HCT116 (cell line): ENCODE measurements at regions not wholly inside any gene's neighbourhood (a gene's known extent, or its start where the extent isn't known, plus 50 kb on each side); places are given as distances from the start of the nearest gene placed in this dataset.

ENCODE experiments used
- ATAC-seq: fragments of 200-7000 bp; cut with Tn5 transposase; 2 replicates; pipeline ENCODE4 v1.9.1; 2020; ENCODE audit warnings: mild to moderate bottlenecking, moderate library complexity
- BruUV-seq: library from RNA; stranded (reverse); fragments of 400-500 nt; replicated peaks from 2 replicates; lab custom pipeline; 2021; lab: Mats Ljungman, UMichigan
- CTCF ChIA-PET: fragments of 300-600 bp; sonication (Branson Sonifier 250); formaldehyde crosslinking; loops from one replicate; lab custom pipeline; 2021; ENCODE audit warnings: antibody characterized with exemption; lab: Charles Lee
- POLR2A ChIA-PET: fragments of 300-600, 350-600 bp; sonication (Branson Sonifier 250); formaldehyde crosslinking; loops from one replicate; lab custom pipeline; 2021; ENCODE audit warnings: antibody characterized with exemption; lab: Charles Lee
- RAD21 ChIA-PET, 2 experiments: fragments of 300-600 bp; sonication (Branson Sonifier 250); formaldehyde crosslinking; loops; one replicate each; lab custom pipeline; 2023; ENCODE audit warnings: low total read pairs in 2 of 2; ENCODE audit not compliant: uncharacterized antibody in 2 of 2, unreplicated experiment in 2 of 2, low non-redundant PET in 1 of 2; lab: Charles Lee
- DNase-seq: peaks from one replicate; pipeline ENCODE4 v3.0.0-alpha.2; 2010; ENCODE audit warnings: low read depth, low spot score
- H2AFZ ChIP-seq: fragments of 200-600 bp; shearing (Covaris generic), sonication (generic); 2 replicates; pipeline ENCODE4 v1.6.1; 2017; ENCODE audit warnings: low read depth, mixed run types, mixed read lengths, antibody characterized with exemption, low read length; ENCODE audit not compliant: poor library complexity, severe bottlenecking
- H3K27ac ChIP-seq: 2 replicates; pipeline ENCODE4 v1.5.1; 2012; ENCODE audit warnings: low read depth, low read length
- H3K27me3 ChIP-seq: fragments of 200-600 bp; sonication (generic); 2 replicates; pipeline ENCODE4 v1.6.1; 2016; ENCODE audit warnings: mixed run types, low read length, mixed read lengths; ENCODE audit not compliant: insufficient read depth
- H3K36me3 ChIP-seq, 2 experiments: fragments of 200-500 bp in 1 of 2; fragments of 200-600 bp in 1 of 2; sonication (Bioruptor generic) in 1 of 2; sonication (generic) in 1 of 2; 2 replicates each; pipeline versions ENCODE4 v1.5.1 to v1.6.1; 2014 to 2016; ENCODE audit warnings: low read length in 2 of 2, inconsistent platforms in 1 of 2, mixed read lengths in 1 of 2, mixed run types in 1 of 2; ENCODE audit not compliant: insufficient read depth in 2 of 2, control insufficient read depth in 1 of 2
- H3K4me1 ChIP-seq, 2 experiments: fragments of 200-600 bp in 1 of 2; sonication (generic) in 1 of 2; 2 replicates each; pipeline versions ENCODE4 v1.5.1 to v1.6.1; 2012 to 2017; ENCODE audit warnings: low read length in 2 of 2, inconsistent platforms in 1 of 2, mild to moderate bottlenecking in 1 of 2, mixed read lengths in 1 of 2, mixed run types in 1 of 2, moderate library complexity in 1 of 2; ENCODE audit not compliant: insufficient read depth in 2 of 2, control insufficient read depth in 1 of 2
- H3K4me2 ChIP-seq: fragments of 200-600 bp; sonication (generic); 2 replicates; pipeline ENCODE4 v1.6.1; 2017; ENCODE audit warnings: mixed run types, low read length, mixed read lengths
- H3K4me3 ChIP-seq, 2 experiments: fragments of 200-600 bp in 1 of 2; sonication (generic) in 1 of 2; replicated peaks in 1 of 2; 2 replicates each; pipeline ENCODE4 v1.5.1; 2011 to 2016; ENCODE audit warnings: low read length in 2 of 2, control low read depth in 1 of 2, low read depth in 1 of 2, mild to moderate bottlenecking in 1 of 2, mixed read lengths in 1 of 2, mixed run types in 1 of 2
- H3K79me2 ChIP-seq: fragments of 200-600 bp; sonication (generic); 2 replicates; pipeline ENCODE4 v1.6.1; 2017; ENCODE audit warnings: mild to moderate bottlenecking, mixed run types, low read length, moderate library complexity, mixed read lengths; ENCODE audit not compliant: insufficient read depth
- H3K9ac ChIP-seq: fragments of 200-600 bp; sonication (generic); 2 replicates; pipeline ENCODE4 v1.6.1; 2016; ENCODE audit warnings: low read length, mixed read lengths
- H3K9me2 ChIP-seq: fragments of 200-600 bp; sonication (generic), shearing (Covaris generic); 2 replicates; pipeline ENCODE4 v1.6.1; 2017; ENCODE audit warnings: mixed run types, mild to moderate bottlenecking, moderate library complexity; ENCODE audit not compliant: insufficient read depth
- H3K9me3 ChIP-seq, 2 experiments: fragments of 200-500 bp in 1 of 2; fragments of 200-600 bp in 1 of 2; sonication (Bioruptor generic) in 1 of 2; sonication (generic) in 1 of 2; 2 replicates each; pipeline ENCODE4 v1.6.1; 2014 to 2017; ENCODE audit warnings: low read length in 2 of 2, mixed read lengths in 2 of 2, inconsistent platforms in 1 of 2, low read depth in 1 of 2, mild to moderate bottlenecking in 1 of 2, mixed run types in 1 of 2, moderate library complexity in 1 of 2; ENCODE audit not compliant: control insufficient read depth in 1 of 2, insufficient read depth in 1 of 2
- H4K20me1 ChIP-seq: fragments of 200-600 bp; sonication (generic), shearing (Covaris generic); 2 replicates; pipeline ENCODE4 v1.6.1; 2017; ENCODE audit warnings: mixed run types, mild to moderate bottlenecking, moderate library complexity; ENCODE audit not compliant: insufficient read depth
- ATF3 ChIP-seq: IDR thresholded peaks from 2 replicates; pipeline ENCODE4 v1.6.1; 2012
- CBX3 ChIP-seq: IDR thresholded peaks from 2 replicates; pipeline ENCODE4 v1.6.1; 2012; ENCODE audit warnings: low read depth
- CEBPB ChIP-seq: IDR thresholded peaks from 2 replicates; pipeline ENCODE4 v1.6.1; 2012; ENCODE audit warnings: low read depth
- CTCF ChIP-seq, 3 experiments: fragments of 200-600 bp in 1 of 3; sonication (generic) in 1 of 3; IDR thresholded peaks in 2 of 3; conservative IDR thresholded peaks in 1 of 3; 2 replicates each; pipeline ENCODE4 v1.5.1; 2012 to 2017; ENCODE audit warnings: low read depth in 2 of 3, low read length in 2 of 3, antibody characterized with exemption in 1 of 3, borderline replicate concordance in 1 of 3, control low read depth in 1 of 3, mild to moderate bottlenecking in 1 of 3, mixed read lengths in 1 of 3, mixed run types in 1 of 3, moderate library complexity in 1 of 3; ENCODE audit not compliant: insufficient read depth in 1 of 3
- EZH2 ChIP-seq: fragments of 200-600 bp; sonication (generic); IDR thresholded peaks from 2 replicates; pipeline ENCODE4 v1.6.1; 2017; ENCODE audit warnings: antibody characterized with exemption, mixed run types
- EZH2phosphoT487 ChIP-seq: fragments of 200-600 bp; IDR thresholded peaks from 2 replicates; pipeline ENCODE4 v1.6.1; 2018; ENCODE audit warnings: antibody characterized with exemption, borderline replicate concordance
- FOSL1 ChIP-seq: IDR thresholded peaks from 2 replicates; pipeline ENCODE4 v1.6.1; 2012; ENCODE audit warnings: low read depth
- JUND ChIP-seq: IDR thresholded peaks from 2 replicates; pipeline ENCODE4 v1.6.1; 2012
- POLR2A ChIP-seq: IDR thresholded peaks from 2 replicates; pipeline ENCODE4 v1.7.0; 2011; ENCODE audit warnings: borderline replicate concordance; ENCODE audit not compliant: insufficient read depth, insufficient read length; ENCODE audit errors: extremely low read depth
- RAD21 ChIP-seq: IDR thresholded peaks from 2 replicates; pipeline ENCODE4 v1.6.1; 2012; ENCODE audit warnings: low read depth, mild to moderate bottlenecking
- REST ChIP-seq: IDR thresholded peaks from 2 replicates; pipeline ENCODE4 v1.6.1; 2012; ENCODE audit warnings: low read depth
- SIN3A ChIP-seq: IDR thresholded peaks from 2 replicates; pipeline ENCODE4 v1.6.1; 2012; ENCODE audit warnings: low read depth
- SP1 ChIP-seq: IDR thresholded peaks from 2 replicates; pipeline ENCODE4 v1.6.1; 2012; ENCODE audit warnings: low read depth
- SRF ChIP-seq: IDR thresholded peaks from 2 replicates; pipeline ENCODE4 v1.6.1; 2012; ENCODE audit warnings: low read depth
- YY1 ChIP-seq: IDR thresholded peaks from 2 replicates; pipeline ENCODE4 v1.6.1; 2011; ENCODE audit warnings: low read length, low read depth, moderate library complexity, mild to moderate bottlenecking; ENCODE audit not compliant: insufficient replicate concordance; ENCODE audit errors: extremely low read depth
- ZBTB33 ChIP-seq: IDR thresholded peaks from 2 replicates; pipeline ENCODE4 v1.6.1; 2011; ENCODE audit warnings: mild to moderate bottlenecking, low read length, moderate library complexity; ENCODE audit not compliant: insufficient replicate concordance; ENCODE audit errors: extremely low read depth
- ZFX ChIP-seq: fragments of 450-650 bp; IDR thresholded peaks from 2 replicates; pipeline ENCODE4 v1.6.1; 2017
- ZNF274 ChIP-seq: fragments of 200-500 bp; sonication (Bioruptor generic); IDR thresholded peaks from 2 replicates; pipeline ENCODE4 v1.6.1; 2014; ENCODE audit warnings: mild to moderate bottlenecking, low read depth, low read length, inconsistent platforms
- intact Hi-C: fragments of 100-400 bp; cut with micrococcal nuclease; formaldehyde crosslinking; loops from 2 replicates; pipeline ENCODE4 v1.10.0; 2022

- no peaks in the 10 kb centered on the region for H3K4me1 ChIP-seq
- POLR2A ChIA-PET: no interaction called here
- no peak for ATAC-seq
These were observed 75.9 kb upstream of the NXPH1 start for GRCh38 chr7:8357536-8357935.

More at GRCh38 chr7:8357536-8357935, 75.9 kb upstream of the NXPH1 start:
- Histone ChIP-seq H3K9ac (no peak overlapping the region), H3K9me3 (no peaks in the 10 kb centered on the region), H3K79me2 (no peaks in the 10 kb centered on the region), H3K4me2 (no peak overlapping the region), H4K20me1 (no peaks in the 10 kb centered on the region), H3K27ac (no peak overlapping the region), H2AFZ (no peak overlapping the region), H3K9me2 (no peaks in the 10 kb centered on the region), H3K36me3 (no peaks in the 10 kb centered on the region), H3K27me3 (no peaks in the 10 kb centered on the region), H3K4me3 (no peak overlapping the region)
- RAD21 ChIA-PET: no interaction called here
- no peak for TF ChIP-seq SP1
- no peak for TF ChIP-seq ZNF274
- TF ChIP-seq JUND: no peak
- no peak for TF ChIP-seq EZH2phosphoT487
- TF ChIP-seq SIN3A: no peak
- TF ChIP-seq CTCF (IDR thresholded peaks at IDR 0.05 in 2 of 3, conservative IDR thresholded peaks at IDR 0.05 in 1 of 3; ENCODE audit: borderline replicate concordance in 1 of 3, insufficient read depth in 1 of 3, low read depth in 2 of 3, low read length in 2 of 3): no peak
- no peak for TF ChIP-seq CBX3
- TF ChIP-seq EZH2: no peak
- TF ChIP-seq RAD21: no peak
- TF ChIP-seq REST: no peak
- TF ChIP-seq ATF3: no peak
- TF ChIP-seq ZBTB33: no peak
- no peak for TF ChIP-seq FOSL1
- TF ChIP-seq CEBPB: no peak
- no peak for TF ChIP-seq SRF
- no peak for TF ChIP-seq POLR2A
- no peak for TF ChIP-seq ZFX
- TF ChIP-seq YY1: no peak
- DNase-seq: no peak
- intact Hi-C loops: no loop called here
- CTCF ChIA-PET: no interaction called here
- BruUV-seq: no TSS peak
